ENCODE measurements at regions not wholly inside any gene's neighbourhood (a gene's known extent, or its start where the extent isn't known, plus 50 kb on each side); places are given as distances from the start of the nearest gene placed in this dataset.
"Not testable (repeated sequence)": the region's sequence is repeated elsewhere in the genome, so short reads cannot be mapped to it uniquely, and the experiment has no call there.

DNA sequence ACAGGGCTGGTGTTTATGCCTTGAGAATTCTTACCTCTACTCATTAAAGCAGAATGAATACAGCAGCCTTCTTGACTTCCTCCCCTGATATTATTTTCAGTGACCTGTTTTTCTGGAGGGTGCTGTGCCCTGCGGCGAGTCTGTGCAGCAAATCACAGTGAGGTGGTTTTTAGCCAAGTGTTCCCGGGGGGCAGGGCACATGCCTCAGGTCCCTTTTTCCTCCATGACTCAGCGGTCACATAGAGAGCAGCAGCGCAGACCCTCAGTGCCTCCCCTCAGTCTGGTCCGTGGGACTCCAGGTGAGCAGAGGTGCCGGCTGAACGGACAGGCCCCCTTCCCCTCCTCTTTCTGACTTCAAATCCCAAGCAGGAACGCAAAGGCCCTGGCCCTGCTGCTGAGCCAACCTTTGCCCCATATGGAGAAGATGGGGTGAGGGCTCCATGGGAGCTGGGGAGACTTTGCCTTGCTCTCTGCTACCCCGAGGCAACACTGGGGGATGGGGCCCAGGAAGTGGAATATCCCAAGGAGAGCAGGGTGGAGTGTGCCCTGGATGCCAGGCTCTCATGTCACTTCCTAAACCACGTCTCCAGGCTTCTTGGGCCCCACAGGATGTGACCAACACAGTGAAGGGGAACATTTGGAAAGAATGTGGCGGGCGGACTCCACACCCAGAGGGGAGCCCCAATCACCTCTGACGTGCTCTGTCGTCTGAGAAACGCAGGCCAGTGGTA is 90.0 kb downstream of the DHRS2 start:
- TF ChIP-seq CTCF (IDR thresholded peaks at IDR 0.05) (no peak), ZFX (IDR thresholded peaks at IDR 0.05; ENCODE audit: borderline replicate concordance) (no peak)
- no peak overlapping the region for H3K27ac ChIP-seq

DNA sequence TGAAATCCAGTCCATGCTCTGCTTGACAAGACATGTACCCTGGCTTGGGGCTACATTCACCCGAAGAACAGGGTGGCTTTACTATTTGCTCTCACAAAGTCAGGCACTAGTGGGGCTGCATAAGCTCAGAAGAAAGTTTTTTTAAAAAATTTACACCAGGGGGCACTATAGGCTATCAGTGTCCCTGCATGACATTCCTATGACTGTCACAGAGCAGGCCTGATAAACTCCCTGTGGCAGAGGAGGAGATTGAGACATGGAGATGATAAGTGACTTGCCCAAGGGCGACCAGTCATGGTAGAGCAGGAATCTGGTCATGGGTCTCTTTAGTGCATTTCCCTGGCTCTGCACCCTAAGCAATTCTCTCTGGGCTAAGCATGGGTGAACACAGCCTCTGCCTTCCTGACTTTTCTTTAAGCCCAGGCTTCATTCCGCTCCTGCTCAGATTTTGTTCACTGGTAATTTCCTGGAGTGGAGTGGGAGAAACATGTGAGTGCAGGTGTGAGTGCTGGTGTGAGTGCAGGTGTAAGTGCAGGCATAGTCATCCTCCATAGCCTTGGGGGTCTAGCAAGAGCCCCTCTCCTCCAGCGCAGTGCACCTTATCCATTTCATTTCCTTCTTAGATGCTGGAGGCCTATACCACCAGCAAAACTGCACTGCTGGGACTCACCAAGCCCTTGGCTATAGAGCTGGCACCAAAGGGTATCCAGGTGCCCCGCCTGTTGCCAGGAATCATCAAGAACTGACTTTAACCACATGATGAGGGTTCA is 91.6 kb downstream of the DHRS2 start:
- no peak for TF ChIP-seq ZFX (IDR thresholded peaks at IDR 0.05; ENCODE audit: borderline replicate concordance)
- peak; percentile 66 for TF ChIP-seq CTCF (IDR thresholded peaks at IDR 0.05)
- H3K27ac ChIP-seq = no peak overlapping the region

- TF ChIP-seq ZFX (IDR thresholded peaks at IDR 0.05; ENCODE audit: borderline replicate concordance) = no peak
- no peak for TF ChIP-seq CTCF (IDR thresholded peaks at IDR 0.05)
- no peak overlapping the region for H3K27ac ChIP-seq
These were observed 92.6 kb downstream of the DHRS2 start for GRCh38 chr14:23728791-23729190.

DNA sequence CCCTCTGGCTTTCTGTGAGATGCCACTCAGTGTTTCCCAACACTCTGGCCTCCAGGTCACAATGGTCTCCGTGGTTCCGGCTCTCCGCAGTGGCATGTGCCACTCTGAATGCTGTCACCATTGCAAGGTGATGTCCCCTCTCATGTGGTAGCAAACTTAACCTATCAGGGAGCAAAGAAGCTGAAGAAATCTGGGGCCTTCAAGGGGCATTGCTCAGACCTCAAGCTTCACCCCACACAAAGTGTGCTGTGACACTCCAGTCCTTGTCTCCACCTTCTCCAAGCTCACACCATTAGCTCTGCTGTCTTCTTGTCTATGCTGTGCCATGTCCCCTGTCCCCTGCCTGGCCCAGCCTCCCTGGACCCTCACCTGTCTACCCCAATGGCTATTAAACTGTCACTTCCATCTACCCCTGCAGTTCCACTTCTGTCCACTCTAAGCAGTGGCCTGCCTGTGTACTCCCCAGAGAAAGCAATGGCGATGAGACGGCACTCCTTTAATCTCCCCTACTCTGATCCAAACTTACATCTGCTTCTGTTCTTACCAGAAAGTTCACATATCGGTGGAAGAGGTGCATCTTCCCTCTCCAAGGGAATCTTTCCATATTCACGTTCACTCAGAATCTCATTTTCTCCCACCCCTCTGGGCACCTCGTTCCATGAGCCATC is 93.7 kb downstream of the DHRS2 start:
- H3K27ac ChIP-seq = no peak overlapping the region
- TF ChIP-seq CTCF (IDR thresholded peaks at IDR 0.05) (peak; percentile 27), ZFX (IDR thresholded peaks at IDR 0.05; ENCODE audit: borderline replicate concordance) (no peak)

DNA sequence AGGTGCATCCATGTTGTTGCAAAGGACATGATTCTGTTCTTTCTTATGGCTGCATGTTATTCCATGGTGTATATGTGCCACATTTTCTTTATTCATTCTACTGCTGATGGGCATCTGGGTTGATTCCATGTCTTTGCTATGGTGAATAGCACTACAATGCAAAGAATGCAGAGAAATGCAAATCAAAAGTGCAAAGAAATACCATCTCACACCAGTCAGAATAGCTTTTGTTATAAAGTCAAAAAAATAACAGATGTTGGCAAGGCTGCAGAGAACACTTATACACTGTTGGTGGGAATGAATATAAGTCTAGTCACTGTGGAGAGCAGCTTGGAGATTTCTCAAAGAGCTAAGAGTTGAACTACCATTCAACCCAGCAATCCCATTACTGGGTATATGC is 99.2 kb downstream of the DHRS2 start:
- H3K27ac ChIP-seq = no peak overlapping the region
- no peak for TF ChIP-seq ZFX (IDR thresholded peaks at IDR 0.05; ENCODE audit: borderline replicate concordance)
- no peak for TF ChIP-seq CTCF (IDR thresholded peaks at IDR 0.05)

DNA sequence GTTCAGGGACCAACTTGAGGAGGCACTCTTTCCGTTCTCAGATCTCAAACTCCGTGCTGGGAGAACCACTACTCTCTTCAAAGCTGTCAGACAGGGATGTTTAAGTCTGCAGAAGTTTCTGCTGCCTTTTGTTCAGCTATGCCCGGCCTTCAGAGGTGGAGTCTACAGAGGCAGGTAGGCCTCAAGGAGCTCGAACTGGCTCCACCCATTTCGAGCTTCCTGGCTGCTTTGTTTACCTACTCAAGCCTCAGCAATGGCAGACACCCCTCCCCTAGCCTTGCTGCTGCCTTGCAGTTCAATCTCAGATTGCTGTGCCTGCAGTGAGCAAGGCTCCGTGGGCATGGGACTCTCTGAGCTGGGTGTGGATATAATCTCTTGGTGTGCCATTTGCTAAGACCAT is 108.2 kb downstream of the DHRS2 start:
- H3K27ac ChIP-seq = not testable (repeated sequence)

DNA sequence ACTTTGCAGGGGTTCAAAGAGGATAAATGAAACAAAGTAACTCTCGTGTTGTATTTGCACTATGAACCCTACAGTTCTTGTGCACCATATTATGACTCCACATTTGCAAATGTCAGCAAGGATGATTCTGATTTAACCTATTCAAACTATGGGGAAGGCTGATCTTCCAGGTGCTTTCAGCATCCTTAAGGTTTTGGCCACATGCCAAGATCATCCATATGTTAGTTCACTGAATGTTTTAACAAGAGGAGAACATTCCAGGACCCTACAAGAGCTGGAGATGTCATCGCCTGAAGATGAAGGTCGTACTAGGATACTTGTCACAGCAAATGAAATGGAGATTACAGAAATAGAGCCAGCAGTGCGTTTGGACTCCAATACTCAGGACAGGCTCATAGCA is 114.2 kb downstream of the DHRS2 start:
- no peak overlapping the region for H3K27ac ChIP-seq
- TF ChIP-seq CTCF (IDR thresholded peaks at IDR 0.05) = no peak
- TF ChIP-seq ZFX (IDR thresholded peaks at IDR 0.05; ENCODE audit: borderline replicate concordance) = no peak

All from 22Rv1 (cell line).